H9 (cell line): ENCODE measurements at regions not wholly inside any gene's neighbourhood (a gene's known extent, or its start where the extent isn't known, plus 50 kb on each side); places are given as distances from the start of the nearest gene placed in this dataset.

ENCODE experiments used
- DNase-seq: peaks from one replicate; pipeline ENCODE4 v3.0.0-alpha.2; 2017
- H2AFZ ChIP-seq: one replicate; pipeline ENCODE4 v1.6.1; 2013; ENCODE audit warnings: mild to moderate bottlenecking, low read length, control low read depth, moderate library complexity
- H2AK5ac ChIP-seq: 2 replicates; pipeline ENCODE4 v1.6.1; 2013; ENCODE audit warnings: low read length, control low read depth, mixed read lengths; ENCODE audit not compliant: insufficient read length
- H2BK120ac ChIP-seq: one replicate; pipeline ENCODE4 v1.6.1; 2013; ENCODE audit warnings: low read depth, mild to moderate bottlenecking, low read length, control low read depth, inconsistent platforms; ENCODE audit not compliant: poor library complexity, severe bottlenecking
- H2BK12ac ChIP-seq: 2 replicates; pipeline ENCODE4 v1.6.1; 2013; ENCODE audit warnings: low read length, control low read depth, mixed read lengths, low read depth; ENCODE audit not compliant: insufficient read length
- H2BK15ac ChIP-seq: 2 replicates; pipeline ENCODE4 v1.6.1; 2013; ENCODE audit warnings: low read depth, low read length, control low read depth
- H2BK20ac ChIP-seq: one replicate; pipeline ENCODE4 v1.6.1; 2013; ENCODE audit warnings: low read depth, mild to moderate bottlenecking, low read length, control low read depth, inconsistent platforms; ENCODE audit not compliant: poor library complexity, severe bottlenecking
- H2BK5ac ChIP-seq: 2 replicates; pipeline ENCODE4 v1.6.1; 2013; ENCODE audit warnings: low read length, control low read depth, mixed read lengths; ENCODE audit not compliant: insufficient read length
- H3K14ac ChIP-seq: 2 replicates; pipeline ENCODE4 v1.6.1; 2013; ENCODE audit warnings: low read length, control low read depth; ENCODE audit not compliant: insufficient read depth
- H3K18ac ChIP-seq: 2 replicates; pipeline ENCODE4 v1.6.1; 2013; ENCODE audit warnings: low read depth, mild to moderate bottlenecking, mixed read lengths, low read length, control low read depth; ENCODE audit not compliant: insufficient read length
- H3K23ac ChIP-seq: 2 replicates; pipeline ENCODE4 v1.6.1; 2013; ENCODE audit warnings: low read length, control low read depth, mixed read lengths, low read depth; ENCODE audit not compliant: insufficient read length
- H3K23me2 ChIP-seq: 2 replicates; pipeline ENCODE4 v1.6.1; 2013; ENCODE audit warnings: low read depth, mild to moderate bottlenecking, mixed read lengths, low read length, control low read depth; ENCODE audit not compliant: insufficient read length, poor library complexity, severe bottlenecking
- H3K27ac ChIP-seq: 2 replicates; pipeline ENCODE4 v1.5.1; 2013; ENCODE audit warnings: low read length, control low read depth, mixed read lengths, low read depth; ENCODE audit not compliant: insufficient read length
- H3K27me3 ChIP-seq: 2 replicates; pipeline ENCODE4 v1.6.1; 2013; ENCODE audit warnings: low read length, control low read depth, inconsistent platforms; ENCODE audit not compliant: insufficient read depth
- H3K4ac ChIP-seq: 2 replicates; pipeline ENCODE4 v1.6.1; 2013; ENCODE audit warnings: low read depth, mild to moderate bottlenecking, control low read depth, inconsistent platforms, low read length, moderate library complexity
- H3K4me1 ChIP-seq: 2 replicates; pipeline ENCODE4 v1.6.1; 2013; ENCODE audit warnings: low read length, control low read depth, inconsistent platforms; ENCODE audit not compliant: insufficient read depth
- H3K4me2 ChIP-seq: 2 replicates; pipeline ENCODE4 v1.6.1; 2013; ENCODE audit warnings: low read length, control low read depth, mixed read lengths; ENCODE audit not compliant: insufficient read length, insufficient read depth
- H3K56ac ChIP-seq: 2 replicates; pipeline ENCODE4 v1.6.1; 2013; ENCODE audit warnings: low read depth, mild to moderate bottlenecking, mixed read lengths, low read length, control low read depth; ENCODE audit not compliant: insufficient read length
- H3K79me1 ChIP-seq: 2 replicates; pipeline ENCODE4 v1.6.1; 2013; ENCODE audit warnings: low read depth, mild to moderate bottlenecking, moderate library complexity, low read length, control low read depth, inconsistent platforms; ENCODE audit not compliant: insufficient read depth, poor library complexity, severe bottlenecking
- H3K79me2 ChIP-seq: 2 replicates; pipeline ENCODE4 v1.6.1; 2013; ENCODE audit warnings: low read length, control low read depth, inconsistent platforms; ENCODE audit not compliant: insufficient read depth
- H3K9ac ChIP-seq: 2 replicates; pipeline ENCODE4 v1.6.1; 2013; ENCODE audit warnings: low read length, control low read depth, mixed read lengths; ENCODE audit not compliant: insufficient read length; ENCODE audit errors: extremely low read depth
- H3K9me3 ChIP-seq: one replicate; pipeline ENCODE4 v1.6.1; 2013; ENCODE audit warnings: low read depth, low read length, inconsistent platforms; ENCODE audit not compliant: control insufficient read depth
- H3T11ph ChIP-seq: one replicate; pipeline ENCODE4 v1.6.1; 2013; ENCODE audit warnings: mild to moderate bottlenecking, low read length, control low read depth, inconsistent platforms
- H4K20me1 ChIP-seq: one replicate; pipeline ENCODE4 v1.6.1; 2013; ENCODE audit not compliant: control insufficient read depth, insufficient read length, insufficient read depth
- H4K5ac ChIP-seq: 2 replicates; pipeline ENCODE4 v1.6.1; 2013; ENCODE audit warnings: low read depth, mild to moderate bottlenecking, mixed read lengths, low read length, control low read depth; ENCODE audit not compliant: insufficient read length
- H4K8ac ChIP-seq: replicated peaks from 2 replicates; pipeline ENCODE4 v1.6.1; 2013; ENCODE audit warnings: low read length, control low read depth, mixed read lengths, low read depth; ENCODE audit not compliant: insufficient read length
- H4K91ac ChIP-seq: 2 replicates; pipeline ENCODE4 v1.6.1; 2013; ENCODE audit warnings: low read depth, mild to moderate bottlenecking, moderate library complexity, mixed read lengths, low read length, control low read depth; ENCODE audit not compliant: insufficient read length
- H3K27ac Mint-ChIP-seq, 3 experiments: 2 replicates in 2 of 3; 3 replicates in 1 of 3; pipeline ENCODE4 v1.8.0; 2020 to 2021; ENCODE audit warnings: mixed read lengths in 3 of 3, mild to moderate bottlenecking in 1 of 3, moderate library complexity in 1 of 3
- H3K27me3 Mint-ChIP-seq: 2 replicates; pipeline ENCODE4 v1.8.0; 2021; ENCODE audit warnings: low read depth, mild to moderate bottlenecking, moderate library complexity, mixed read lengths
- H3K36me3 Mint-ChIP-seq, 3 experiments: 2 replicates in 2 of 3; 3 replicates in 1 of 3; pipeline ENCODE4 v1.8.0; 2020 to 2021; ENCODE audit warnings: low read depth in 3 of 3, mixed read lengths in 3 of 3; ENCODE audit not compliant: insufficient read depth in 1 of 3
- H3K4me1 Mint-ChIP-seq, 2 experiments: 2 replicates each; pipeline ENCODE4 v1.8.0; 2020; ENCODE audit warnings: mixed read lengths in 2 of 2
- H3K4me3 Mint-ChIP-seq, 2 experiments: 2 replicates in 1 of 2; 3 replicates in 1 of 2; pipeline ENCODE4 v1.8.0; 2020 to 2021; ENCODE audit warnings: mild to moderate bottlenecking in 2 of 2, mixed read lengths in 2 of 2, moderate library complexity in 1 of 2
- H3K9me3 Mint-ChIP-seq, 2 experiments: 2 replicates in 1 of 2; 3 replicates in 1 of 2; pipeline ENCODE4 v1.8.0; 2020; ENCODE audit warnings: mild to moderate bottlenecking in 2 of 2, mixed read lengths in 2 of 2, moderate library complexity in 1 of 2
- WGBS: extraction: QIAGEN DNeasy Blood & Tissue Kit; methylation state at CpG from one replicate; pipeline ENCODE4 v1.1.7; 2013; ENCODE audit warnings: missing lambda C conversion rate, low lambda C conversion rate, mixed read lengths; ENCODE audit not compliant: insufficient read length; ENCODE audit errors: extremely low coverage; 5-methylcytosine and 5-hydroxymethylcytosine counted together
- TF ChIP-seq, protein P1 (sequence below): fragments of 200-600 bp; sonication (generic); conservative IDR thresholded peaks from 3 replicates; pipeline ENCODE4 v1.8.0; 2021; ENCODE audit warnings: antibody characterized with exemption, mild to moderate bottlenecking

GRCh38 chr16:86974120-86974519, 343.1 kb downstream of the C16orf95 start:
- H2BK15ac ChIP-seq: no peak overlapping the region
- Mint-ChIP-seq H3K27ac (no peak overlapping the region), H3K4me1 (peaks cover 2% of the 10 kb centered on the region in 2 experiments; a peak in 3 of 4 replicates)

More at GRCh38 chr16:86974120-86974519, 343.1 kb downstream of the C16orf95 start:
- WGBS: no CpG with 5 or more reads among the region's 2 CpGs
- Histone ChIP-seq H3K9ac (no peak overlapping the region), H4K8ac (no peak overlapping the region), H3K79me1 (no peaks in the 10 kb centered on the region), H3K79me2 (no peaks in the 10 kb centered on the region), H3K18ac (no peak overlapping the region), H3K4me1 (no peaks in the 10 kb centered on the region), H3K14ac (no peak overlapping the region), H2BK120ac (no peak overlapping the region), H4K91ac (no peak overlapping the region), H3K27ac (no peak overlapping the region), H2BK5ac (no peak overlapping the region), H3K23me2 (no peaks in the 10 kb centered on the region), H2BK20ac (no peak overlapping the region), H3K56ac (no peak overlapping the region), H4K5ac (no peak overlapping the region), H3K4ac (no peak overlapping the region), H2AK5ac (no peak overlapping the region), H2BK12ac (no peak overlapping the region), H4K20me1 (no peaks in the 10 kb centered on the region), H3K4me2 (no peak overlapping the region), H2AFZ (no peak overlapping the region), H3K9me3 (no peaks in the 10 kb centered on the region), H3K27me3 (no peaks in the 10 kb centered on the region), H3K23ac (no peak overlapping the region), H3T11ph (no peak overlapping the region)
- H3K36me3 Mint-ChIP-seq: no peaks in the 10 kb centered on the region; a peak in 1 of 7 replicates
- no peak overlapping the region for H3K4me3 Mint-ChIP-seq
- peaks cover 11% of the 10 kb centered on the region for H3K27me3 Mint-ChIP-seq
- H3K9me3 Mint-ChIP-seq: peaks cover 0 to 9% of the 10 kb centered on the region in 2 experiments; a peak in 3 of 5 replicates
- DNase-seq: no peak
- TF ChIP-seq, protein P1, sequence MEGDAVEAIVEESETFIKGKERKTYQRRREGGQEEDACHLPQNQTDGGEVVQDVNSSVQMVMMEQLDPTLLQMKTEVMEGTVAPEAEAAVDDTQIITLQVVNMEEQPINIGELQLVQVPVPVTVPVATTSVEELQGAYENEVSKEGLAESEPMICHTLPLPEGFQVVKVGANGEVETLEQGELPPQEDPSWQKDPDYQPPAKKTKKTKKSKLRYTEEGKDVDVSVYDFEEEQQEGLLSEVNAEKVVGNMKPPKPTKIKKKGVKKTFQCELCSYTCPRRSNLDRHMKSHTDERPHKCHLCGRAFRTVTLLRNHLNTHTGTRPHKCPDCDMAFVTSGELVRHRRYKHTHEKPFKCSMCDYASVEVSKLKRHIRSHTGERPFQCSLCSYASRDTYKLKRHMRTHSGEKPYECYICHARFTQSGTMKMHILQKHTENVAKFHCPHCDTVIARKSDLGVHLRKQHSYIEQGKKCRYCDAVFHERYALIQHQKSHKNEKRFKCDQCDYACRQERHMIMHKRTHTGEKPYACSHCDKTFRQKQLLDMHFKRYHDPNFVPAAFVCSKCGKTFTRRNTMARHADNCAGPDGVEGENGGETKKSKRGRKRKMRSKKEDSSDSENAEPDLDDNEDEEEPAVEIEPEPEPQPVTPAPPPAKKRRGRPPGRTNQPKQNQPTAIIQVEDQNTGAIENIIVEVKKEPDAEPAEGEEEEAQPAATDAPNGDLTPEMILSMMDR: no peak
